Kidney glomerular epithelial cell (primary cell): ENCODE measurements at regions not wholly inside any gene's neighbourhood (a gene's known extent, or its start where the extent isn't known, plus 50 kb on each side); places are given as distances from the start of the nearest gene placed in this dataset.
A peak's percentile ranks its signal among the peaks of the same experiment; 100 is the strongest.

Experiments
- DNase-seq: peaks from one replicate; lab custom pipeline; 2025; lab: John Stamatoyannopoulos, UW

DNA sequence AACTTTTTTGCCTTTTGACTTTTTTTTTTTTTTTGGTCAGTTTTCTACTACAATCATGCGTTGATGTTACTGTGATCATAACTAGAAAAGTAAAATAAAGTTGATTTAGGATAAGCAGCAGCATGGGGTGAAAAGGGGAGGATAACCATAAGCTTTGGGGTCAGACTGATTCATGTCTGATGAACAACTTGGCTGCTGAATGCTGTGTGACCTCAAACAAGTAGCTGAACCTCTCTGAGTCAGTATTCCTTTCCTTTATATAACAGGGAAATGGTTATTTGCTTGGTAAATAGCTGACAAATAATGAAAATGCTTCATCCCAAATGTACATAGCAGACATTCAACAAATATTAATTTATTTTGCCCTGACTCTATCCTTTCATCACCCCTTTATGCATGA lies 413.0 kb downstream of the VRK1 start:
- DNase-seq, result no peak

DNA sequence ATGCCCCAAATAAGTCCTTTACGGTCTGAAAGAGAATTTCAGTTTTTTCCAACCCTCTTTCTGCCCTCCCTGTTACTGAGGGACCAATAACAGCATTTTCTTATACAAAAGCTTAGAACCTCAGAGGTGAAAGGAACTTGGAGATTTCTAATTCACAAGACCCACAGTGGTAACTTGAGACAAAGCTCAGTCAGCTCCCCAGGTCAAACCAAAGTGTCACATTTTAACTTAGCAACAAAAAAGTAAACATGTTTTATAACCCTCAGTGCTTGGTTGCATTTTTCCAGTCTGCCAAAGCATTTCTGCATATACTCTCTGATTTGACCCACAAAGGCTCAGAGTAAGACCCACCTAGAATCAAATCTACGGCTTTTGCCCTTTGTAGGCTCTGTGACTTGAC lies 415.2 kb downstream of the VRK1 start:
- no peak for DNase-seq

DNA sequence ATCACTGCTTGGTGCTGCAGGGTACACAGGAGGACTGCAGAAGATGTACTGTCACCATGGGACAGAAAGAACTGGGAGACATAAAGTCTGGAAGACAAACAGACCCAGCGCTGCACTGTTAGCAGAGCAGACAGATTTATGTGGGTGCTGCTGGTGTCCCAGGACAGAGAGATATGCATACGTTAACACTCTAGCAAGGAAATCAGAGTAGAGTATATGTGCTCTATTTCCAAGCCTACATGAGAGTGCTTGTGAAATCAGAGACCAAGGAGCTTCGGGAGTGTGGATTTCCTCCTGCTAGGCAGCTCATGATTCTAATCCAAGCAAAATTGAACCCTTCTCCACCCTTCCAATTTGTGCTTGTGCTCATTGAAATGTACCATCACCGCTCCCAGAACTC lies 416.5 kb downstream of the VRK1 start:
- no peak for DNase-seq

DNA sequence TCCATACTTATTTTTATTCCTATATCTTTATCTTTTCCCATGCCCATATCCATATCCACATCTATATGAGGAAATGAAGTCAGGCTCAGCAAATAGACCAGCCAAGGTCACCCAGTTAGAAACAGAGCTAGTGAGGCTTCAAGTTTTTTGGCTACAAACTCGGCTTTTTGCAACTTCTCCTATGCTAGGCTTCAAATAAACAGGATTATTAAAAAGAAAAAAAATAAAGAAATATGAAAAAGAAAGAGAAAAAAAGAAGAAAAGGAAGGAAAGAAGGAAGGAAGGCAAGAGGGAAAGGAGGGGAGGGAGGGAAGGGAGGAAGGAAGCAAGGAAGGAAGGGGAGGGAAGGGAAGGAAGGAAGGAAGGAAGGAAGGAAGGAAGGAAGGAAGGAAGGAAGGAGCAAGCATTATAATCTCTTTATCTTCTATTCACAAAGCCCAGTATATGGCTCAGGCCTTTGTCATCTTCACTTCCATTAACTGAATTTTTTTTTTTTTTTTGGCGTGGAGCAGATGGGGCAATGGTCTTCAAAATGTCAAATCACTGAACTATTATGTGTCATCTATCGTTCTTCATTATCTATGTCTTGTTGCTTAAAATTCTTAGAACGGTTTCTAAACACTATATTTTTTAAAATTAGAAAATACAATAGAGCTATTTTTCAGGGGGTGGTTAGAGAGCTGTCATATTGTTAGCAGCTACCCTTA lies 418.2 kb downstream of the VRK1 start:
- no peak for DNase-seq

DNA sequence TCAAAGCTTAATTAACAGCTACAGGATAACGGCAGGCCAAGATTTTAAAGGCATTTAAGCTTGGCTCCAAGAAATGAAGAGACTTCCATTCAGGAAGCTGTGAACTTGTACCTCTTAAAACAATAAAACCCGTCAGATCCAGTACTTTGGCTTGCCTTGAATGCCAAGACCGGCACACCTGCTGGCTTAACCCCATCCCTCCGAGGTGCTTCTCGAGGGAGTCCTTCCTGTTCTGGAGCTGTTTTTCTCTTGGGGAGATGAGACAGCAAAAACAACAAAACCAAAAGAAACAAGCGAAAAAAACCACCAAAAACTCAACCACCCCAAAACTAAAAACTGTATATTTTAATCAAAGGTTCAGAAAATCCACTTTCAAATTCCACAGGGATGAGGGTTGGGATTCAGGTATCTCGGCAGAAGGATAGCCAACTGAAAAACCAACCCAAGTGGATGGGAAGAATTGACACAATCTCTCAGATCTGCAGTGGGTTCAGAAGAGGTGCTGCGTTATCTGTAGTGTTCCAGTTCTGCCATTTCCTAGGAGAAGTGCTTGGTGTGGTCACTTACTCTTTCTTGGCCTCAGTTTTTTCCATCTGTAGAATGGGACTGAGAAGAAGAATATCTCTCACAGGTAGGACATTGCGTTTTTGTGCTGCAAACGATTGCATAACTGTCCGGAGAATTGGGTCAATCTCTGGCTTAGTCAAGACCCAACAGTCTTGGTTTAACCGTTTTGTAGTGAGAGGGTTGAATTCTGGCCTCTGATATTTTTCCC lies 420.1 kb downstream of the VRK1 start:
- no peak for DNase-seq

DNA sequence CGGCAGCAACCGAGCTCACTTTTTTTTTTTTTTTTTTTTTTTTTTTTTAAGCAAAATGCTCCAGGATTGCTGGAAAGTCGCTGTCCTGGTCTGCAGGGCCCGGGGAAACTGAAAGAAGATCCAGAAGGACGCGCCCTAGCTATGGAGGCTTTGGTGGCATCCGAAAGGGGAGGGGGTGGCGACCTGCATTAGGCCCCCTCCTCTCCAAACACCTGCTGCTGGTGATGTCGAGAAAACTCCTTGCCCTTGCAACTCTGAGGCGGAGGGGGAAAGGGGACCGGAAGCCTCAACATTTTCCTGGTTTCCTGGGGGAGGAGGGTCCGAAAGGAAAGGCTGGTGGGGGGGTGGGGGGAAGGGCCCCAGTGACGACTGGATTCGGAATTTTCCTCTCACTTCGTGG lies 421.1 kb downstream of the VRK1 start:
- DNase-seq, result no peak

DNA sequence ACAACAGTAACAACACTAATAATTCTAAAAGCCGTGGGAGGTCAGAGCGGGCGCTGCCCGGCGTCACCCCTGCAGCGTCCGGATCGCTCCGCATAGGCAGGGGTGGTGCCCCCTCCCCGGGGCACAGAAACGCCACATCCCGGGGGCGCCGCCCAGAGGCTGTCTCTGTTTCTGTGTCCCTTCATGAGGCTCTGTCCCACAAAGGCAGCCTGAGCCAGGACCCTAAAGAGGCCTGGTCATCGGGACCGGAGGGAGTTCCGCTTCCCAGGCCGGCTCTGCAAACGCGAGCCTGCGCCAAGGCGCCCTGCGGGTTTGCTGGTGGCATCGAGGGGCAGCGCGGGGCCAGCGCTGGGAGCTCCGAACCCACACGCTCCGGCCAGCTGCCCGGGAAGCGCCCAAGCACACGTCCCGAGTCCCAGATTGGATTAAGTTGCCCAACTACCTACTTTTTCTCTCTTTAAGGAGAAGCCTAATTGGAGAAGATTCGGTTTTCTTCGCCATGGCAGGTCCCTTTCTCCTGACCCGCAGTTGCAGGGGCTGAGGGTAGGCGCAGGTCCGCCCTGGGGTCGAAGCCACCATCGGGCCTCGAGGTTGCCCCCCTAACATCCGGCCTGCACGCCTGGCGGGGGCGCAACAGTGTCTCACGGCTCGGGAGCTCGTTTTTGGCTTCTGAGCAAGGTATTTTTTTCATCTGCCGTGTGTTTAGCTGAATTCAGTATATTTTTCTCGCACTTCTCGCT lies 421.7 kb downstream of the VRK1 start:
- no peak for DNase-seq

DNA sequence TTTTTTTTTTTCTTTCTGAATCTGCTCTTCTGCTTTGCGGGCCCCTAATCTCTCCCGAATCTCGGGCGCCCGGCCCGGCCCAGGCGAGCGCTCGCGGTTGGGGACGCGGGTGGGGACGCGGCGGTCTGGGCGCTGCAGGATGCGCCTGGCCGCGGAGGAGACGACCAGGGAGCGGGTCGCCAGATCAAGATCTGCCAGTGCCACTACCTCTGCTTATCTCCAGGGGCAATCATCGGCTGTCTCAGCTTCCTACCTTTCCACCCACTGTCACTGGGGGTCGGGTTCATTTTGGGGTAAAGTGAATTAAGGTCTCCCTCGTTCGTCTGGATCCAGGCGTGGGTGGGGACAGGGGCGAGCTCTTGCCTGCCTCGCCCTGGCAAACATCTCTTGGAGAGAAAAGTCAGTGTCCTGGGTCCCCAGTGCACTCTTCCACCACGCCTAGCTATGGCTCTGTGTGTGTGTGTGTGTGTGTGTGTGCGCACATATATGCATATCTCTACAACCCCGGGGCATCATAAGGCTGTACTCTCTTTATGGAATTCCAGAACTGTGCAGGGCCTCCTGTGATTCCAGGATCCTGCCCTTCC lies 422.3 kb downstream of the VRK1 start:
- no peak for DNase-seq

DNA sequence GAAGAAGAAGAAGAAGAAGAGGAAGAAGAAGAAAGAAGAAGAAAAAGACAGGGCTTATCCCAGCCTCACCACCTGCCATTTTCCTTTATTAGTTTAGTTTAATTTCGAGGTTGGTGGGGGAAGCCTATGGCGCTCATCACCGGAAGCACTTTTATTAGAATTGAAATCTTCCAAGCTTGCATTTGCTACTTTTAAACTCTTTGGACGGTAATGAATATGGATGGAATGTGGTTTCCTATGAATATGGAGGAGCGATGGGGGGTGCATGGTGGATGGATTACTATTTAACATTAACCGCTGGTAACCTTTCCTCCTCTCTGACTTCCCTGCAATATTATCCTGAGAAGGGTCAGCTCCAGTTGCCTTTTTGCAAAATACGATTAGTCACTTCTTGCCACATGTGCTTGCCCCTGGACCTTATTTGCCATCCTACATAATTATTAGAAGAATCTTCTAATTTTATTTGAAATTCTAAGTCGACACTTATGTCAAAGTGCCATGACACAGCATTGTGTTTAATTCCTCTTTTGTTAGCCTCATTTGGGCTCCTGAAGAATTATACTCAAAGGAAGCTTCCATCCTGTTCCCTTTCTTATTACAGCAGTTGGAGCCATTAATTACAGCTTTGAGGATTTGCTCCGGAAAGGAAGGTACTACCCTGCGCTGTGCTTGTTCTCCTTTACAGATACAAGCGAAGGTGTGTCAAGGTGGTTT lies 424.5 kb downstream of the VRK1 start:
- no peak for DNase-seq

DNA sequence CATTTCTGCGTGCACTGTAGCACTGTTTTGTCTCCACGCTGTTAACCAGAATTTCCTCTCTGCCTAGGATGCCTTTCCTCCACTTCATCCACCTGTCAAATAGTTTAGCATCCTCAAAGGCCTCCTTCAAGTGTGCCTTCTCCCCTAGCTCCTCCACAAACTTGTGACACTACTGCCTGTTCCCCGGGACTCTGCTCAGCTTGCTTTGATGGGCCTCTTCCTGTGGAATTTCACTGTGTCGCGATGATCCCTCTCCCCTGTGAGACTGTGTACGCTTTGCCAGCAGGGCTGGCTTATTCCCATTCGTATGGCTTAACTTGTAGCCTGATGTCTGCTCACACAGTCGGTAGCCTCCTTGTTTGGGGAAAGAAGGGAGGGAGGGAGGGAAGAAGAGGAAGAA lies 426.8 kb downstream of the VRK1 start:
- no peak for DNase-seq

DNA sequence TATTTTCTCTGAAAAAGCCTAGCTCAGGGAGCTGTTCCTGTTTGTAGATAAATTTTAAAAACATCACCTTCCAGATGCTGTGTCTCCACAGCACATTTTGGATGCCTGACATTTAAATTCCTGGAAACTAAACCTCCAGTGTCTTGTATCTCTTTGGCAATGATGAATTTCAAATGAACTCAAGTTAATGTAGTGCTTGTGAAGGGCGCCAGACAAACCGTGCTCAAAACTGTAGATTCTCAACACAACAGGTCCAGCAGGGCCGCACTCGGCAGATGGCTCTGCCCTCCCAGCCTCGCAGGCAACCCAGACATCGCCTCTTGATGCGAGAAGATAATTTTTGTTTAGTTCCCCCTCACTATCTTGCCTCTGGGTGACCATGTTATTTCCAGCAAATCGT lies 432.9 kb downstream of the VRK1 start:
- no peak for DNase-seq

DNA sequence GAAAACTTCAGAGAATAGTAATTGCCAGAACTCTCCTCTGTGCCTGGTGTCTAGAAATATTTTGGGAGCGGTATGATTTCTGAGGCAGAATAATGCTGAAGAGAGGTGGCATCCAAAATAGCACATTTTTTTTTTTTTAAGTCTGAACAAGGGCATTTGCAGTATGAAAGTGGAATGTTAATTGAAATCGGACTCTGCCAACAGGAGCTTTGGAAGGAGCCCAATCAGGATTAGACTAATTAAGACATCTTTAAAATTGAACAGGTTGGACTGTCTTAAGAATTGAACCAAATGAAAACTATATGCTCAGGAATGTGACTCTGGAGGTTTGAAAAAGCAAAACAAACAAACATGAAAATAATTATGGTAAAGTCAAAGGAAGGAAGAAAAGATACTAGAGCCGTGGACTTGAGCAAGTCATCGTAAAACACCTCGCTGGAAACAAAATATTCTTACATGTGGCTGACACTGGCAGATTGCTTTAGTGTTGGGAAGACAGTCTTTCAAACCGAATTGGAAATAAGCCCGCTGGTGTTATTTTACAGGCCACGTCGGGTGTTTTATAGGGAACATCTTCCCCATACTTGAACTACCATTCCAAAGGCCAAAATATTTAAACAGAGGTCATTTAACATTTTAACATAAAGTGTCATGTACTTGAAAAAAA lies 436.3 kb downstream of the VRK1 start:
- no peak for DNase-seq

DNA sequence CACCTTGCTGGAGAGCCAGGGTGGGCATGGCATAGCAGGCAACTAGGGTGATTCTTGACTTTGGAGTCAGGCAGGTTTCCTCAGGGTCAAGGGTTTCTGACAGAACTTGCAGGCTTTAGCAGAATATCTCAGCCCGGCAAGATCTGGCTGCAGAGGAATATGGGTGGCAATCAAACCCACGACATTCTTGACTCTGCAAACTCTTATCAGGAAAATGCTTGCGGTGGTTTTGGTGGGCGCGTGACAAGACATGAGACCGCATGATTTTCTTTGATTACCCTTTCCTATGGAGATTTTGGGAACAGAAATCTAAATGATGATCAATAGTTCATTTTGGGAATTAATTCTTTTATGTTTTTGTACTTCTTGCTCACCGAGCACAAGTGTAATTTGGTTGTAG lies 449.5 kb downstream of the VRK1 start:
- DNase-seq, result no peak

DNA sequence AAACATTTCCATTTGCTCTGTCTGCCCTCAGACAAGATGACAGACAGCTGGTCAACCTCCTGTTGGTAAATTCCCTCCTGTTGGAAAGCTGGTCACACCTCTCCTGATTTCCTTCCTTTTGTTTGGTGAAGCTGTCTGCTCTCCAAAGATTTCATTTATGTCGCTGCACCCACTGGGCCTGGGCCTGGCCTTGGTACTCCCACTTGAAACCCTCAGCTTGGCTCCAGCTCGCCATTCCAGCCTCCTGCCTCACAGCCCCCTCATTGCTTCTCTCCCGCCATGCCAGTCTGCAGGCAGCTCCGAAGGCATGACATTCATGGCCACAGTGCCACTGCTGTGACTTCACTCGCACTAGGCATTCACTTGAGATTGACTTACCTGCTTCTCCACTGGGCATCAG lies 451.8 kb downstream of the VRK1 start:
- DNase-seq, result no peak

DNA sequence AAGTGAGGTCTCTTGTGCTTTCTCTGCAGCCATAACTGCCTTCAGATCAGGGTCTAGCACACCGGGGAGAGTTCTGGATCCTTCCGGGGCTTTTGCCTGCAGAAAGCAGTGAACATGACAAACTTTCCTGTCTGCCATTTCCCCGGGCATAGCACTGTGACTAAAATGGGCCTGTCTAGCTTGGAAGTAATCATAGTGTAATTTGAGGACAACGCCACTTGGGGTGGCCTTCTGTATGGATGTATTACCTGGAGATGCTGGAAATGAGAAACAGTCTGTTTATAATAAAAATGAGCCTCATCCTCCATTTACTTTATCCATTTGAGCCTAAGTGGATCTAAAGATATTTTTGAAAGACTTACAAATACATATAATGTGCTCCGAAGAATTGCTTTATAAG lies 453.7 kb downstream of the VRK1 start:
- no peak for DNase-seq

DNA sequence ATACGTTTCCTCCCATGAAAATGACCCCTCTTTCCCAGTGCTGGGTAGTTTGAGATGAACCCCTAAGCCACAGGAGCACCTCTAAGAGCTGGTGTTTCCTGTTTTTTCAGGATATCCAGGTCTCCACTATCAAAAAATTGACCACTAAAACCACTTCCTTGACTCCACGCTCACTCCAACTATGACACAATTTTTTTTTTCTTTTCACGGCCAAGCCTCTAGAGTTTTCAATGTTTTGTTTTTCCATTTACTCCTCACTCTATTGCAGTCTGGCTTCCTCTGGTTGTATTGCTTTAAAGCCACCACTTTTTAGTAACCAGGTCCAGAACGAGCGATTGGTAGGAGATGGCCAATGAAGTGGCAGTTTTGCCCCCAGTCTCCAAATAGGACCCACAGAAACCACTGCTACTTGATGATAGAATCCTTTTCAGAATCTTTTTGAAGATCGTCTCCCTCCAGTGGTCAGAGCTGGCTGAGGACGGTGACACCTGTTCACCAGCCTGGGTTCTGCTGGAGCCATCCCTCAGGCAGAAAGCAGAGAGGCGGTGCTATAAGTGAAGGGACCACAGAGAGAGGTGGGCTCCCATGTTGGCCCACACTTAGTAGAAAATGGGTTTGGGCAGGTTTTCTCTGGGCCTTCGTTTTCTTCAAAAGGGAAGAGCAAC lies 454.4 kb downstream of the VRK1 start:
- no peak for DNase-seq

DNA sequence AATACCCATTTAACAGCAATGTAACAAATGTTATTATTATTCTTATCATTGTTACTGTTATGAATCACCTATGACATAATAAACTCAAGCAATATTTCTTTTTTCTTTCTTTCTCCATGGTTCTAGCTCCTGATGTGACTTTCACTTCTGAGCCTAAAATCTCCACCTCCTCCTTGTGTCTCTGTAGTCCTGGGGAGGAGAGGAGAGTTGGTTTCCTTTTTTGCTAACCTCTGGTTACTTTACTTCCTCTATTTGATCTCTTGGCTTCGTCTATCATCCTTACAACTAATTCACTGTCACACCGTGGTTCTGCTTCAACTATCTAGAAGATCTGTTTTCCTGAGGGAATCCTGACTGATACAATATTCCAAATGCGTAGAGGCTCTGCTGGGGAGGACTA lies 456.6 kb downstream of the VRK1 start:
- no peak for DNase-seq

DNA sequence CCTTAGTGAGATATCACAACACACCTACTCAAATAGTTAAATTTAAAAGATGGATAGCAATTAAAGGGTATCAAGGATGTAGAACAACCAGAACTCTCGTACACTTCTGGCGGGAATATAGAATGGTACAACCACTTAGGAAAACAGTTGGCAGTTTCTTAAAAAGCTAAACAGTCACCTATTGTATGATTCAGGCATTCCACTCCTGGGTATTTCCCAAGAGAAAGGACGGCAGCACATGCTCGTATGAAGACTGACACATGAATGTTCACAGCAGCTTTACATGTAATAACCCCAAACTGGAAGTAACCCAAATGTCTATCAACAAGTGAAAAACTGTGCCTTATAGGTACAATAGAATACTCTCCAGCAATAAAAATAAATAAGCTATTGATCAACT lies 465.2 kb downstream of the VRK1 start:
- DNase-seq, result no peak

DNA sequence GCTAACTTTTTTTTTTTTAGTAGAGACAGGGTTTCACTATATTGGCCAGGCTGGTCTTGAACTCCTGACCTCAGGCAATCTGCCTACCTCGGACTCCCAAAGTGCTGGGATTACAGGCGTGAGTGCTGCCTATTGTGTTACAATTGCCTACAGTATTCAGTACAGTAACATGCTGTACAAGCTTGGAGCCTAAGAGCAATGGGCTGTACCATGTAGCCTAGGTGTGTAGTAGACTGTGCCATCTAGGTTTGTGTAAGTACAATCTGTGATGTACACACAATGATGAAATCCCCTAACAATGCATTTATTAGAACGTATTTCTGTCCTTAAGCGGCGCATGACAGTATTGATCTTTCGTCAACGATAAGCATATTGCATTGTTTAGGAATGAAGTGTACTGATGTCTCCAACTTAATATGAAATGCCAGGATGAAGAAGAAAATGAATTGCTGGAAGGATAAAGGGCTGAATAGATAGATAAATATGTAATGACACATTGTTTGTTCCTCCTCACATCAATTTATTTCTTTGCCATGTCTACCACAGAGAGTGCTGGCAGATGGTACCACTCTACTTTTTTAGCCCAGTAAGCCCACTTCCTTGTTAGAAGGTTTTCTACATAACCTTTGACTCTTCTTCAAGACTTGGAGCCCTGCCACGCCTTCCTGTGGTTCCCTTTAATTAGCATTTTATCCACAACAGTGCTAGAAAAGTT lies 467.5 kb downstream of the VRK1 start:
- DNase-seq, result no peak

DNA sequence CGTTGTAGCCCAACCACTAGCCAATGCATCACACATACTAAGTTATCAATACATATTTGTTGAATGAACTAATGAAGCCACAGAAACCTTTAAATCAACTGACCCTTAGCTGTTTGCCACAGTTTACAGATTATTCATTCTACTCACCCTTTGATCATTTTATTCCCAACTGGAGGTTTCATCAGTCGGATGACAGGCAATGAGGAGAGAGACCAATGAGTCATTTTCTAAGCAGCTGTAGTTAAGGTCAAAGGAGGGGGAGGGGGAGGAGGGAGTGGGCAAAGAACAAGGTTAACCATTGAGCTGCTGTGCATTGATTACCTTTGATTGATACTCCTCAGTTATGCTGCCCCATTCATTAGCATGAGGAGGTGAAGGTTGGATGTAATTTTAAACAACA lies 469.5 kb downstream of the VRK1 start:
- peak; percentile 87 for DNase-seq
